Common myeloid progenitor, CD34-positive (primary cell): ENCODE measurements at regions not wholly inside any gene's neighbourhood (a gene's known extent, or its start where the extent isn't known, plus 50 kb on each side); places are given as distances from the start of the nearest gene placed in this dataset.
A peak's percentile ranks its signal among the peaks of the same experiment; 100 is the strongest.

Source experiments
- CTCF ChIA-PET: fragments of 350-600 bp; sonication (Branson Sonifier 250); formaldehyde crosslinking; loops from one replicate; lab custom pipeline; 2021; ENCODE audit warnings: antibody characterized with exemption; lab: Charles Lee
- POLR2A ChIA-PET: fragments of 350-600 bp; sonication (Branson Sonifier 250); formaldehyde crosslinking; loops from one replicate; lab custom pipeline; 2021; ENCODE audit warnings: antibody characterized with exemption; lab: Charles Lee
- DNase-seq, 3 donors: peaks; one replicate each; pipeline versions ENCODE4 v3.0.0 to v3.0.0-alpha.2; 2013
- H3K27ac ChIP-seq, 2 experiments: 1 replicate in 1 of 2; 2 replicates in 1 of 2; pipeline ENCODE4 v1.7.0; 2013; ENCODE audit warnings: inconsistent platforms in 2 of 2, low read length in 2 of 2, mild to moderate bottlenecking in 2 of 2, low read depth in 1 of 2, moderate library complexity in 1 of 2; ENCODE audit not compliant: severe bottlenecking in 2 of 2, insufficient read depth in 1 of 2, poor library complexity in 1 of 2
- H3K27me3 ChIP-seq, 5 experiments: replicated peaks in 2 of 5; 1 replicate in 3 of 5; 2 replicates in 2 of 5; pipeline versions ENCODE4 v1.6.1 to v1.7.0; 2013; ENCODE audit warnings: low read length in 4 of 5, mild to moderate bottlenecking in 2 of 5, moderate library complexity in 2 of 5, inconsistent platforms in 1 of 5; ENCODE audit not compliant: insufficient read depth in 5 of 5, control insufficient read depth in 4 of 5
- H3K36me3 ChIP-seq, 4 experiments: 1 replicate in 2 of 4; 2 replicates in 2 of 4; pipeline versions ENCODE4 v1.6.1 to v1.7.0; 2013; ENCODE audit warnings: low read length in 3 of 4, control low read depth in 1 of 4, mild to moderate bottlenecking in 1 of 4; ENCODE audit not compliant: control insufficient read depth in 4 of 4, insufficient read depth in 4 of 4
- H3K4me1 ChIP-seq, 4 experiments: 1 replicate in 3 of 4; 2 replicates in 1 of 4; pipeline versions ENCODE4 v1.6.1 to v1.7.1; 2013; ENCODE audit warnings: low read length in 3 of 4, mild to moderate bottlenecking in 3 of 4, control low read depth in 1 of 4, inconsistent platforms in 1 of 4, moderate library complexity in 1 of 4; ENCODE audit not compliant: control insufficient read depth in 4 of 4, insufficient read depth in 4 of 4; ENCODE audit errors: control extremely low read depth in 1 of 4
- H3K4me3 ChIP-seq, 7 experiments: 1 replicate in 4 of 7; 2 replicates in 3 of 7; pipeline versions ENCODE4 v1.5.1 to v1.7.0; 2013; ENCODE audit warnings: mild to moderate bottlenecking in 7 of 7, low read length in 6 of 7, moderate library complexity in 6 of 7, inconsistent platforms in 2 of 7, low read depth in 2 of 7, control low read depth in 1 of 7; ENCODE audit not compliant: insufficient read depth in 4 of 7, control insufficient read depth in 1 of 7; ENCODE audit errors: extremely low read depth in 1 of 7
- H3K9me3 ChIP-seq, 5 experiments: 1 replicate in 4 of 5; 2 replicates in 1 of 5; pipeline versions ENCODE4 v1.6.1 to v1.7.1; 2013; ENCODE audit warnings: low read length in 4 of 5, mild to moderate bottlenecking in 2 of 5, inconsistent platforms in 1 of 5, low read depth in 1 of 5, moderate library complexity in 1 of 5; ENCODE audit not compliant: control insufficient read depth in 4 of 5, insufficient read depth in 2 of 5; ENCODE audit errors: control extremely low read depth in 1 of 5
- WGBS: methylation state at CpG from one replicate; pipeline ENCODE4 v1.1.5; 2013; ENCODE audit not compliant: insufficient coverage; 5-methylcytosine and 5-hydroxymethylcytosine counted together

- WGBS, result 98% methylated on average over 5 of the region's 6 CpGs
- Histone ChIP-seq H3K27ac (no peak overlapping the region), H3K27me3 (peaks cover 0 to 5% (median 2%) of the 10 kb centered on the region in 5 experiments), H3K4me1 (no peaks in the 10 kb centered on the region), H3K36me3 (no peaks in the 10 kb centered on the region), H3K9me3 (peaks cover 0 to 5% (median 2%) of the 10 kb centered on the region in 5 experiments), H3K4me3 (no peak overlapping the region)
- ChIA-PET CTCF (no interaction called here), POLR2A (no interaction called here)
- DNase-seq, result no peak
Observed at GRCh38 chr10:15462253-15462897, 91.3 kb upstream of the FAM171A1 start.

GRCh38 chr10:15461353-15462108 lies 90.4 kb upstream of the FAM171A1 start:
- H3K9me3 ChIP-seq, result peaks cover 0 to 7% (median 2%) of the 10 kb centered on the region in 5 experiments
- H3K4me3 ChIP-seq, result no peak overlapping the region
- no peaks in the 10 kb centered on the region for H3K4me1 ChIP-seq
- CTCF ChIA-PET, result no interaction called here
- H3K27me3 ChIP-seq, result peaks cover 0 to 5% (median 2%) of the 10 kb centered on the region in 5 experiments
- WGBS, result 53% methylated on average over 9 of the region's 9 CpGs
- no peaks in the 10 kb centered on the region for H3K36me3 ChIP-seq
- no peak overlapping the region for H3K27ac ChIP-seq
- POLR2A ChIA-PET, result no interaction called here
- no peak for DNase-seq

GRCh38 chr10:15460661-15461060 lies 89.6 kb upstream of the FAM171A1 start:
- H3K4me1 ChIP-seq, result no peaks in the 10 kb centered on the region
- WGBS, result no CpG with 5 or more reads among the region's 3 CpGs
- H3K27me3 ChIP-seq, result peaks cover 0 to 5% (median 2%) of the 10 kb centered on the region in 5 experiments
- POLR2A ChIA-PET, result no interaction called here
- H3K27ac ChIP-seq, result no peak overlapping the region
- no peak overlapping the region for H3K4me3 ChIP-seq
- H3K9me3 ChIP-seq, result peaks cover 0 to 7% (median 2%) of the 10 kb centered on the region in 5 experiments
- DNase-seq, result no peak
- CTCF ChIA-PET, result no interaction called here
- no peaks in the 10 kb centered on the region for H3K36me3 ChIP-seq

GRCh38 chr10:15459218-15459617 lies 88.1 kb upstream of the FAM171A1 start:
- POLR2A ChIA-PET, result no interaction called here
- no peak for DNase-seq
- Histone ChIP-seq H3K36me3 (no peaks in the 10 kb centered on the region), H3K4me3 (no peak overlapping the region), H3K4me1 (no peaks in the 10 kb centered on the region), H3K27me3 (peaks cover 0 to 6% (median 2%) of the 10 kb centered on the region in 5 experiments), H3K27ac (no peak overlapping the region), H3K9me3 (peaks cover 0 to 7% (median 2%) of the 10 kb centered on the region in 5 experiments)
- no CpG with 5 or more reads among the region's 1 CpG for WGBS
- CTCF ChIA-PET, result no interaction called here

GRCh38 chr10:15457382-15457781 lies 86.3 kb upstream of the FAM171A1 start:
- ChIA-PET CTCF (no interaction called here), POLR2A (no interaction called here)
- H3K4me3 ChIP-seq, result no peak overlapping the region
- peaks cover 0 to 5% (median 2%) of the 10 kb centered on the region in 5 experiments for H3K9me3 ChIP-seq
- no peak overlapping the region for H3K27ac ChIP-seq
- no peak for DNase-seq
- no peaks in the 10 kb centered on the region for H3K36me3 ChIP-seq
- peaks cover 0 to 6% (median 2%) of the 10 kb centered on the region in 5 experiments for H3K27me3 ChIP-seq
- WGBS, result 100% methylated on average over 2 of the region's 5 CpGs
- peaks cover 0 to under 1% (median 0%) of the 10 kb centered on the region in 4 experiments for H3K4me1 ChIP-seq

GRCh38 chr10:15455456-15455855 lies 84.4 kb upstream of the FAM171A1 start:
- Histone ChIP-seq H3K9me3 (peaks cover 0 to 5% (median 2%) of the 10 kb centered on the region in 5 experiments), H3K36me3 (no peaks in the 10 kb centered on the region), H3K4me3 (no peak overlapping the region), H3K27ac (no peak overlapping the region), H3K27me3 (peaks cover 0 to 3% (median 2%) of the 10 kb centered on the region in 5 experiments), H3K4me1 (peaks cover 0 to 7% (median 0%) of the 10 kb centered on the region in 4 experiments)
- DNase-seq, result peak in 1 of 3 donors; percentile 17
- ChIA-PET POLR2A (no interaction called here), CTCF (no interaction called here)

- Histone ChIP-seq H3K36me3 (no peaks in the 10 kb centered on the region), H3K27ac (no peak overlapping the region), H3K4me1 (peaks cover 0 to 7% (median 0%) of the 10 kb centered on the region in 4 experiments), H3K9me3 (peaks cover 0 to 5% (median 2%) of the 10 kb centered on the region in 5 experiments), H3K4me3 (no peak overlapping the region), H3K27me3 (peaks cover 0 to 4% (median 2%) of the 10 kb centered on the region in 5 experiments)
- DNase-seq, result no peak
- WGBS, result 95% methylated on average over 2 of the region's 3 CpGs
- ChIA-PET POLR2A (no interaction called here), CTCF (no interaction called here)
Observed at GRCh38 chr10:15453926-15454325, 82.8 kb upstream of the FAM171A1 start.
